NCI-H345 treated with DMSO at 0.1 percent for 48 hours (cell line): ENCODE measurements at regions not wholly inside any gene's neighbourhood (a gene's known extent, or its start where the extent isn't known, plus 50 kb on each side); places are given as distances from the start of the nearest gene placed in this dataset.

Source experiments
- DNase-seq: peaks from one replicate; lab custom pipeline; 2025; ENCODE audit not compliant: unreplicated experiment; lab: John Stamatoyannopoulos, UW

GRCh38 chr2:5036256-5036655 is 655.9 kb upstream of the SOX11 start:
- DNase-seq = no peak

GRCh38 chr2:5039241-5039975 is 652.8 kb upstream of the SOX11 start:
- DNase-seq = no peak

DNA sequence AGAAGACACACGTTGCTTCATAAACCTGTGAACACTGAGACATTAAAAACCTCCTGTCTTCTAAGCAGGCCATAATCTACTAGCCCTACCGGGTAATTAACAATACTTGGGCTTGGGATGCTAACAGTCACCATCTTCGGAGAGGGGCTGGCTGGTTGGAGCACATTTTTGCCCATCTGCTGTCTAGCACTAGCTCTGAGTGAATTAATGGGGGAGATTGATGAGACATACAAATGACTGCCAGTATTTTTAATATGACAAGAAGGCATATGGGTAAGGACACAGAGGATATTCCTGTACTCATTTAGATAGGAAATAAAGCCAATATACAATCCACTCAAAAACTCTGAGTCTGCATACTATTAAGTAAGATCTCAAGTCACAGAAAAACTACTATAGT is 651.6 kb upstream of the SOX11 start:
- DNase-seq = no peak

DNA sequence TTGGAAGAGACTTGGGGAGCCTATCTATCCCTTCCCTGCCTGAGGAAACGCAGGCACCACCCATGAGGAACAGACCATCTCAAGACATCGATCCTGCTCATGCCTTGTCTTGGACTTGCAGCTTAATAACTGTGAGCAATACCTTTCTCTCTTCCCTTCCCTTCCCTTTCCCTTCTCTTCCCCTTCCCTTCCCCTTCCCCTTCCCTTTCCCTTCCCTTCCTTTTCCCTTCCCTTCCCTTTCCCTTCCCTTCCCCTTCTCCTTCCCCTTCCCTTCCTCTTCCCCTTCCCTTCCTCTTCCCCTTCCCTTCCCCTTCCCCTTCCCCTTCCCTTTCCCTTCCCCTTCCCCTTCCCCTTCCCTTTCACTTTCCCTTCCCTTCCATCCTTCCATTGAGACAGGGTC is 650.7 kb upstream of the SOX11 start:
- no peak for DNase-seq

DNA sequence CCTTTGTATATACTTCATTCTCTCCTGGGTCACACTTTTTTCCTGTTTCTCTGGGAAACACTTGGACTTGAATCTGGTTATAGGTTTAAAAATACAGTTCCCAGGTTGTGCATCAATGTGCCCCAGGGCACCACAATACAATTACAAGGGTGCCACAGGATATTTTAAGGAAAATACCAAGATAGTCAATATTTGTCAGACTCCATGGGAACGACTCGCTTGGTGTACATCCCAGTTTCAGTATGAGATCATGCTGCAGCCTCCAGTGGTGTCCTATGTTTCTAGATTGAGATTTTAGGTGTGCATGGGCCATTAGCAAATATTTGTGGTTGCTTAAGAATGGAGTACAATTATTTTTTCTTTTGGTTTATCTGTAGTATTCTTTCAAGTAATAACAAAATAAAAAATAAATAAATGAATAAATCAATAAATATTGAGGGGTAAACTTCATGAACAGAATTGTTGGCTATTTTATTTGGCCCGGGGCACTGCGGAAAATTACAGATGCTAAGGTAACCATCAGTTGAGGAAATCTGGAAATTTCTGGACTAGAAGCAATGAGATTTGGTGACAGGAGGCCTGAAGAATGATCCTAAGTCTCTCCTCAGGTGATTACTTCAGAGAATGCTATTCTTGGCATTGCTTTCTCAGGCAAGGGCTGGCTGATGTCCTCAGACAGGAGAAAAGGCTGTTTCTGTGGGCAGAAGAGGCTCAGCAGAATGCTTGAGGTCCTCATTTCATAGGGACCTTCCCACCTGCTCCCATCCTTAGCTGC is 649.3 kb upstream of the SOX11 start:
- no peak for DNase-seq

GRCh38 chr2:5051300-5051699 is 640.9 kb upstream of the SOX11 start:
- DNase-seq = no peak

- no peak for DNase-seq
Measured at GRCh38 chr2:5052905-5053304, 639.3 kb upstream of the SOX11 start.

- peak; percentile 99 for DNase-seq
Measured at GRCh38 chr2:5057891-5058351, 634.3 kb upstream of the SOX11 start.

DNA sequence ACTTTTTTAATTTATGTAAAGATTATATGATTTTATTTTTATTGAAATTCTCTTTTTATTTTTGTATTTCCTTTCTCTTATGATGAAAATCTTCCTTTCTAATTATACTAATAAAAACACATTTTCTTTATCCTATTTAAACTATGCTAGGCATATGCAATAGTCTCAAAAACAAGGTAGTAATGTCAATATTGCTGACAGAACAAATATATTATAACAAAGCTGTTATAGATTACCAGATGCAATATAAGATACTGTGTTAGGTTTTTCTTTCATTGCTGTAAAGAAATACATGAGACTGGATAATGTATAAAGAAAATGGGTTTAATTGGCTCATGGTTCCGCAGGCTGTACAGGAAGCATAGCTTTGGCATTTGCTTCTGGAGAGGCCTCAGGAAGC is 631.2 kb upstream of the SOX11 start:
- DNase-seq = no peak

- no peak for DNase-seq
Measured at GRCh38 chr2:5064687-5065086, 627.5 kb upstream of the SOX11 start.

DNA sequence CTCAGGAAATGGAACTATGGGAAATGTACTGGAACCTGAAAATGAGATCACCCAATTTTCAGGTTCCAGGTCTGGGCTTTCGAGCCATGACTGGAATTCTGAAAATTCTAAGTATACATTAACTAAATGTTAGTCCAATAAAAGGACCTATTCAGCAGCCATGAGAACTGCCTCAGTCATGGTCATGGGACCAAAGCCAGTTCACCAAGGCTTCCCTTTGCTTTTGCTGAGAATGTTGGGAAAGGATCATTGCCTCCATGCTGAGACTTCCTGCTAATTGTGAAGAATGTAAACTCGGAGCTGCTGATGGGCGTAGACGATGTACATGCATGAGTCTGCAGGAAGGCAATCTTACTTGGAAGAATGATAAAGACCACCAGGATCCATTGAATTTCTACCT is 624.4 kb upstream of the SOX11 start:
- no peak for DNase-seq

- peak; percentile 59 for DNase-seq
Measured at GRCh38 chr2:5070257-5070656, 621.9 kb upstream of the SOX11 start.

DNA sequence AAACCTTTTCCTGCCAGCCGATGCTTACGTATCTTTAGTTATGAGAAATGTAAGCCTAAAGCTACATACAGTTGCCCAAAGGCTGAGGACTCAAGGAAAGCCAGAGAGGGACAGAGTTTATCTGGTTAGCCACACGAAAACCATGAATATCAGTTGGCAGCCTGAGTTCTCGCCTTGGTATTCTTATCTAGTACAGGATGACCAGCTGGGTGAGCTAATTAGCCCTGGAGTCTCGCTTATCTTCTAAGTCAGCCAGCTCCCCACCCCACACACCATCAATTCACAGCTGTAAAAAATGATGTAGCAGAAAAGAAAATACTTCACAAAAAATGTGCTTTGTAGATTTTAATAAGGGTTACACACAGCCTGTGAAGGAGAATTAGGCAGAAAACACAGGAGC is 617.5 kb upstream of the SOX11 start:
- no peak for DNase-seq

GRCh38 chr2:5076599-5076998 is 615.6 kb upstream of the SOX11 start:
- peak; percentile 16 for DNase-seq

DNA sequence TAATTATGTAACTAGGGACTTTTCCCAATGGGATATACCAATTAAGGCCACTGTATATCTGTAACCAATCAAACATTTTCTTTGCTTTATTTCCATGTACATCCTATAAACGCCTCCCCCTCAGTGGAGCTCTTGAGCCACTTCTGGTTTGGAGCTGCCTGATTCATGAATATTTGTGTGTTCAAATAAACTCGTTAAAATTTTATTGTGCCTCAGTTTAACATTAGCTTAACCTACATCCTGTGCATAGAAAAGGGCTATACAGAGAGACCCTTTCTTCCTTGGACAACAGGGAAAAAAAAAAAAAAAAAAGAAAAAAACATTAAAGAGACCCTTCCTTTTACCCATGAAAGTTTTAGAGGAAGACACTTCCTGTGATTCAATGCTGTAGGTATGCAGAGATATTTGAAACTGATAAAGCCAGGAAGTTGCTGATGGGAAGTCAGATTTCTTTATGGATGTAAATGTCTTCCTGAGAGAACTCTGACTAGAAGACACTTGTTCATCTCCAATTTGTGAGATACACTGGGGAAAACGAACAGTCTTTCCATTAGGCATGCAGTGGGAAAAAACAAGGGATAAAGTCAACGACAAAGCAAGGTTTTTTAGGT is 614.6 kb upstream of the SOX11 start:
- DNase-seq = no peak

- DNase-seq = no peak
Measured at GRCh38 chr2:5083402-5083801, 608.8 kb upstream of the SOX11 start.

DNA sequence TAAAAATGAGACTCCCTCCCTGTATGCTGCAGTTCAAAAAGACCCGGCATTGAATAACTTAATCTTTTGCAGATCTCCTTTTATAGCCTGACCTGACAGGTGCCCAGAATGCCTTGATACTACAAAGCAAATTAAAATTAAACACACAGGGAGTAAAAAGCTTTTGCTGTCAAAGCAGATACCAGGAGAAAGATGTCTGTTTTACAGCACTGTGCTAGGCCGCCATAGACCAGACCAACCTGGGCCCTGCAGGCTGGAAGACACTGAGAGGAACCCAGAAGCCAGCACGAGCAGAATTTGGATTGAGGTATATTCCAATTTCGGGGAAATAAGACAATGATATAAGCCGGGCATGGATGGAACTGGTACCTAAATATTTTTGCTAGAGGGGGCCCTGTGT is 602.8 kb upstream of the SOX11 start:
- no peak for DNase-seq

DNA sequence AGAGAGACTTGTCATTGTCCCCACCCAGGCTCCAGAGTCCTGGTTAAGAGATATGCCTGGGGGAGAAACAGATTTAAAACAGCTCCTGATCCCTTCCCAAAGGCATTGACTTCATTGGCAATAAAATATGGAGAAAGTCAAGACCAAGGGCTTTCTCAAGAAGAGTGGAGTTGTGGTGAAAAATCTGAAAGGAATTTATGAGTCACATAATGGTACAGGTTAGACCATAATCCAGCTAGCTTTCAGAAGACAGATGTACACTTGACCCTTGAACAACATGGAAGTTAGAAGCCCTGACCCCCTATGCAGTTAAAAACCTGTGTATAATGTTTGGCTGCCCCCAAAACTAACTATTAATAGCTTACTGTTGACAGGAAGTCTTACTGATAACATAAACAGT is 599.1 kb upstream of the SOX11 start:
- DNase-seq = no peak

- no peak for DNase-seq
Measured at GRCh38 chr2:5093518-5093917, 598.7 kb upstream of the SOX11 start.

DNA sequence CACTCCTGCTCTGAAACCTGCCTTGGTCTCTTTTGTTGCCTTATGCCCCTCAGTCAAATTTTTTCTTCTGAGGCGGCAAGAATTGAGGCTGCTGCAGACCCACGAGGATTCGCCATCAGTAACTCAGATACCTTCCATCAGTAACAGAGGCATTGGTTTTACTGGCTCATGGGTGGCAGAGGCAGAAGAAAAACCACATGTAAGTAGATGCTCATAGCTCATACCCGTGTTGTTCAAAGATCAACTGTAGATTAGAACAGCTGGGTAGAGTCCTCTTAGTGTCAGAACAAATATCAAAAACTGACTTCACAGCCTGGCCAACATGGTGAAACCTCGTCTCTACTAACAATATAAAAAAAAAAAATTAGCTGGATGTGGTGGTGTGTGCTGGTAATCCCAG is 598.0 kb upstream of the SOX11 start:
- DNase-seq = no peak

DNA sequence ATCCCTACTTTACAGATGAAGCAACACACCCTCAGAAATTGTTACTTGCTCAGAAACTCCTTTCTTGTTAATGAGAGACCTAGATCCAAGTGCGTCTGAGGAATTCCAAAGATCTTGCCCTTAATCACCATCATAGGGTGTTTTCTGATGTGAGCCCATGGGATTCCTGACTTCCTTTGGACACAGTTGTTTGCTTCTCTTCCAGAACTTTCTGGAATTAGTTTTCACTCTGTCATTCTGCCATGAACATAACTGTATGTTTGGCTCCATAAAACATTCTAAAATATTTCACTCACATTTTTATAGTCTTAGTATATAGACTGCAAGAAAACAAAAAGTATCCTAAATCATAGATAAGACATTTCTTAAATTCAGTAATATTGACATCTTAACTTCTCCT is 593.9 kb upstream of the SOX11 start:
- DNase-seq = no peak

DNA sequence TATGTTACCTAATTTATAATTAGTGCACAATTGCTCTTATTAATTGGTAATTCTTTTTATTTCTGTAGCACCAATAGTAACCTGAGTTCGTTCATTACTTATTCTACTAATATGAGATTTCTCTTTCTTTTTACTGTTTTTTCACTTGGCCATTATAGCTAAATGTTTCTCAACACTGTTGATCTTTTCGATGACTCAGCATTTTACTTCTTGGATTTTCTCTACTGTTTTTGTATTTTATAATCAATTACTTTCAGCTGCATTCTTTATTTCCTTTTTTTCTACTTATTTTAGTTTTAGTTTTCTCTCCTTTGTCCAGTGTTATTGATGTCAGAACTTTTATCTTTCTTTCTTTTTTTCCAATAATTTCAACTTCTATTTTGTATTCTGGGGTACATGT is 589.4 kb upstream of the SOX11 start:
- no peak for DNase-seq
